HT-29 (cell line): ENCODE measurements at regions not wholly inside any gene's neighbourhood (a gene's known extent, or its start where the extent isn't known, plus 50 kb on each side); places are given as distances from the start of the nearest gene placed in this dataset.
"Not testable (repeated sequence)": the region's sequence is repeated elsewhere in the genome, so short reads cannot be mapped to it uniquely, and the experiment has no call there.

Source experiments
- DNase-seq: peaks from one replicate; pipeline ENCODE4 v3.0.0-alpha.2; 2015; ENCODE audit warnings: low spot score

- no peak for DNase-seq
Observed at GRCh38 chr10:129063212-129063611, 403.8 kb upstream of the MGMT start.

GRCh38 chr10:129063877-129064276 lies 403.2 kb upstream of the MGMT start:
- DNase-seq: no peak

GRCh38 chr10:129066529-129066928 lies 400.5 kb upstream of the MGMT start:
- DNase-seq: not testable (repeated sequence)

GRCh38 chr10:129071411-129071810 lies 395.6 kb upstream of the MGMT start:
- DNase-seq: not testable (repeated sequence)

DNA sequence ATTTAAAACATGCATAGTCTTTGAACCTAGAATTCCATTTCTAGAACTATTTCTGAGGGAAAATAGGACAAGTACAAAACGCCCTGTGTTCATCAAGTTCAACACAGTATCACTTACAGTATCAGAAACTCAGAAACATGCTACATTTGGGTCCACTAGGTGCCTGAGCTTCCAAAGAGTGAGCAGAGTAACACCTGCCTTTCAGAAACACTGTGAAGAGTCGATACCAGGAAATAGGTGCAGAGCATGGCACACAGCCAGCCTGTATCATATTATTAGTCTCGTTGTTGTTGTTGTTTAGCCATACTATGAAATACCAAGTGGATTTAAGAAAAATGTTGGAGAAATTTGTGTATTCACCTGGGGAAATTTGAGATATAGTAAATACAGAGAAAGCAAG lies 392.1 kb upstream of the MGMT start:
- no peak for DNase-seq

DNA sequence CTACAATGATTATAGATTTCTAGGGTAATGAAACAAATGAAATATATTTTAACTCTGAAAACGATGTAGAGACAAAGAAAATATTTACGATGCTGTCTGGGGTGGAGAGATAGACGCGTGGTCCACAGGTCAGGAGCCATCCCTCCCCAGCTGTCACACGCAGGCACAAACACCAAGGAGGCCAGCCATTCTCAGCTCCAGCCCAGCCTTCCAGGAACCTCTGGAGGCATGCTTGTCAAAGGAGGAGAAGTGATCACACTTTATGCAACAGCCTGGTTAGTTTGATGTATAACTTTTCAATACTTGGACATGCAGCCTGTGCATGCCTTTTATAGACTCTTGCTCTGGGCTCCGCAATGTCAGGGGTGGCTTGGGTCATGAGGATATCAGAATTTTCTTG lies 391.5 kb upstream of the MGMT start:
- DNase-seq: no peak

GRCh38 chr10:129075927-129076326 lies 391.1 kb upstream of the MGMT start:
- DNase-seq: no peak

DNA sequence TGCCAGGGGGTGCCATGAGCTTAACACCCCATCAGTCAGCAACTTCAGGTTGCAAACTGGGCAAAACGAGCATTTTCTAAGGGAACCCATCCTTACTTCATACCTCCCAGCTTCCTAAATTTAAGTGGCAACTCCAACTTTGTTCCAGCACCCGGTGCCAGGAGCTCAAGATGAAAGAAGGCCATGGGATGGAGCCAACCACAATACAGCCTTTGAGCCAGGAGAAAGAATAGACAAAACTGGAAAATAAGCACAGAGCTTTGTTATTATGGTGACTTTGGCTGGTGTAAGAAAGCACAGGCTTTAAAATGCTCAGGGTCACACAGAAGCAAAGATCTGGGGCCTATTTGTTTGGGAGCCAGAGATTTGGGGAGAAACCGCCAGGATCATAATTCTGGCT lies 388.7 kb upstream of the MGMT start:
- no peak for DNase-seq

DNA sequence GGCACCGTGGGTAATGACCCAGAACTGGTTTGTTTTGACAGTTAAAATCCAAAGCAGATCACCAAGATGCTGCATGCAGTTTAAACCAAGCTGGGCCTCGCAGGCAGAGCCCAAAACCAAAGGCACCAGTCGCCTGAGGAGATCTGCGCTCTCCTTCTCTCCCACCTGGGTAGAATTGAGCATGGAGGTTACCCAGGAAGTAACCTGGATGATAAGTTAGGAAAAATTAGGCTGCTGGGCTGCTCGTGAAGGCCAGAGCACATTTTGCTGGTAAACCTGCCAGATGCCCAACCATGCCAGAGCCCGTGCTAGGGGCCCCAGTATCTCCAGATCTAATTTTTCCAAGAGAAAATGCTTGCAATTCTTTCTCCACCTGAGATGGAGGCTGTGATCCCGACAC lies 388.3 kb upstream of the MGMT start:
- DNase-seq: no peak

GRCh38 chr10:129079705-129080104 lies 387.3 kb upstream of the MGMT start:
- no peak for DNase-seq

DNA sequence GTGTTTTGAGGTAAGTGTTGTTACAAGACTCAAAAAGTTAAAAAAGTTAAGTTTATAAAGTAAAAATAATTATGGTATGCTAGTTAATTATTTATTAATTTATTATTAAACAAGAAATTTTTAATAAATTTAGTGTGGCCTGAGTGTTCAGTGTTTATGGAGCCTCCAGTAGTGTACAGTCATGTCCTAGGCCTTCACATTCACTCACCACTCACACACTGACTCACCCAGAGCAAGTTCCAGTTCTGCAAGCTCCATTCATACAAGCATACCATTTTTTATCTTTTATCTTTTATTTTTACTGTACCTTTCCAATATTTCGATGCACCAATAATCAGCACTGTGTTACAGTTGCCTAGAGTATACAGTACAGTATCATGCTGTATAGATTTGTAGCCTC lies 381.2 kb upstream of the MGMT start:
- DNase-seq: no peak

GRCh38 chr10:129089341-129089740 lies 377.7 kb upstream of the MGMT start:
- DNase-seq: no peak

GRCh38 chr10:129090165-129090564 lies 376.9 kb upstream of the MGMT start:
- no peak for DNase-seq

DNA sequence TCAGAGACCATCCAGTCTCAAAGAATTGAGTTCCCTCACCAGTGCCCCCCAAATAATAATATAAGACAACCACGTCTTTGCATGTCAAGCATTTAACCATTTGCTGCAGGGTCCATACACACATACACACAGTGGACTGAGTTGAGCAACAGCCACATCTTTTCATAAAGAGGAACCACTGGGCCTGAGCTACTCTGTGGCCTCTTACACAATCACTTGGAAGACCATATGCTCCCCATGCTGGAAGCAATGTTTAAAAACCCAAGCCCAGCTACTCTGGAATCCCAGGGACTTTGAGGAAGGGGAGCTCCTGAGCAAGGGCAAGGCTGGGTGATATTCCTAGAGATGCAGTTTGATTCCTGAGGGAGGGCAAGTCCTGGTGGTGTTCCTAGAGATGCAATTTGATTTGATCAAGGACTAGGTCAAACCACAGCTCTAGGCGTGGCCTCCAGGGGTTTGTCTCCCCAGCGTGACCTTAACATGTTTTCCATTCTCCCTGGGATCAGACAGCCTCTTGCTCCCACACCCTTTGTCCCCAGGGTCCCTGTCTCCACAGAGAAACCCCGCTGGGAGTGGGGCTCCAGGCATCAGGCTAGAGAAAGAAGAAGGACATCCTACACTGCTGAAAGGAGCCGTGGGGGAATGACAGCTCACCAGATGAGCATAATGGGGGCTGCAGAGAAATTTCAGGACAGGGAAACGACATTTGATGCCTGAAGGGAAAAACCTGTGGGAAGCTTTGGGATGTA lies 376.2 kb upstream of the MGMT start:
- no peak for DNase-seq

- no peak for DNase-seq
Observed at GRCh38 chr10:129093641-129094040, 373.4 kb upstream of the MGMT start.

GRCh38 chr10:129094233-129094632 lies 372.8 kb upstream of the MGMT start:
- DNase-seq: no peak

DNA sequence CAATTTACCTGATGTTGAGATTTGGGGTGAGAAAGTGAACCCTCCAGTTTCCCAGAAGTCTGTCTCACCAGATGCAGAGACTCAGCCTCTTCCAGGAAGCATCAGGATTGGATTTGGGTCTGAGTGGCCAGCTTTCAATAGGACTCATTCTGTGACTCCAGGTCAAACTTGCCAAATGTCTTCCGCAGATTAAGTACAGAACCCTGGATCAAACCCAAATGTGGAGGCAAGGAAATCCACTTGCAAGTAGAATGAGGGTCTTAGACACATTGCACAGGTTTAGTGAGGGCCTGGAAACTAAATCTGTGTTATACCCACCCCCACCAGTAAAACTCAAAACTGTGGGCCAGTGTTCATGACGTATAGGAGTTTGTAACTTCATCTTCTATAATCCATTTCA lies 372.2 kb upstream of the MGMT start:
- DNase-seq: no peak

DNA sequence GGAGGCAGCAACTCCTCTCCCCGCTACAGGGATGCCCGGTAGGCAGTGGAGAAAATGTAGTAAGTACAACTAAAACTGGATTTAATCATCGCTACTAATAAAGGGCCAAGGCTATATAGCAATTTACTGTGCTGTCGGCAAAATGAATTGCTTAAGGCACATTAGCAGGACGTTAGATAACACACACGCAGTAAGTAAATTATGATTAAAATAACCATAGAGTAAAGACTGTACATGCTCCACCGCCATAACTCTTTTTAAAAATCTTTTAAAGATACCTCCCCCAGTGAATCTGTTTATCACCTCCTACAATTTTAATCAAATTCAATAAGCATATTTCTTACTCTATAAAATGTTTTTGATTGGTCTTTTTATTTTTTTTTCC lies 371.4 kb upstream of the MGMT start:
- DNase-seq: no peak

- DNase-seq: no peak
Observed at GRCh38 chr10:129096065-129096984, 370.7 kb upstream of the MGMT start.

- DNase-seq: no peak
Observed at GRCh38 chr10:129097776-129098330, 369.2 kb upstream of the MGMT start.

GRCh38 chr10:129098517-129098916 lies 368.5 kb upstream of the MGMT start:
- DNase-seq: no peak

- no peak for DNase-seq
Observed at GRCh38 chr10:129099486-129099885, 367.6 kb upstream of the MGMT start.

DNA sequence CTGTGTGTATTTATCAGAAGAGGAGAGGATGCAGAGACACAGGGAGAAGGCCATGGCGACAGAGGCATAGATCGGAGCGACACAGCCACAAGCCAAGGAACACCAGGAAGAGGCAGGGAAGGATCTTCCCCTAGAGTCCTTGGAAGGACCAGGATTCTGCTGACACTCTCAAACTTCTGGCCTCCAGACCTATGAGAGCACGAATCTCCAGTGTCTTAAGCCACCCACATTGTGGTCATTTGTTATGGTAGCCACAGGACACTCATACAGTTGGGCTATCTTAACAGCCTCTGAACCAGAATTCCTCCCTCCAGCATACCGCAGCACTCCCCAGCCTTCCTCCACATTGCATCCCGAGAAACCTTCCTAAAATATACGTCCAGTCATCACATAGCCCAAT lies 367.0 kb upstream of the MGMT start:
- no peak for DNase-seq
